ENCODE measurements at regions not wholly inside any gene's neighbourhood (a gene's known extent, or its start where the extent isn't known, plus 50 kb on each side); places are given as distances from the start of the nearest gene placed in this dataset.

DNA sequence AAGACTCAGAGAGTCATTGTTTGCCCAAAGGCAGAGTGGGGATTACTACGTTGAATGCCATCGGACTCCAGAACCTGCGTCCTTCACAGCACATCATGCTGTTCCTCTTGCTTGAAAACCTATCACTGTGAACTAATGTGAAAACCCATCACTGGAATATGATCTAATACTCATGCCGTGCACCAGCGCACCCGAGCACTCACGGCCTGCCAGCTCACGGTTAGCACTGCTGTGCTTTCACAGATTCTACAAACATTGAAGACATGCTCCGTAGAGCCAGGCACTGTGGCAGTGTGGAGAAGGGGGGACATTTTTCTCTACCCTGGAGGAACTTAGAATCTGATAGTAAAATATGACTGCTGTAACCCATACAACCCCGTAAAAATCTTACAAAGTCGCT lies 350.4 kb downstream of the C16orf95 start:
- intact Hi-C loops (cut with DNase I; ENCODE audit: low total_unique reads): no loop called here

DNA sequence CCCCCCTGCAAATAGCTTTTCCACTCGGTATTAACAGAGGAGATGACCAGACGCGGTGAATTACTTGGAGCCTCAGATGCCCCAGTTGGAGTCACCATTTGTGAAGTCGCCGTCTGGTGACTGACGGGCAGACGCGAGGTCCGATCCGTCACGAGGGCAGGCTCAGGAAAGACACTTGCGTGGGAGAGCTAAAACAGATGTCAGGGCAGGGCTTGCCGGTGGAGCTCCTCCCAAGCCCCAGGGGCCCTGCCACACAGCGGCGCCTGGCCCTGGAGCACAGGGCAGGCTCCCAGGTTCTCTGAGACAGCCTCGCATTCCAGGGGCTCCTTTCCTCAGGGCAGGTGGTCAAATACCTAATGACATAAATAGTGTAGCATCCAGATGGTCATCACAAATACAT lies 348.3 kb downstream of the C16orf95 start:
- Histone ChIP-seq H3K4me1 (no peaks in the 10 kb centered on the region), H3K4me3 (no peak overlapping the region), H3K27ac (no peak overlapping the region), H3K27me3 (peaks cover 0 to 7% of the 10 kb centered on the region in 2 donors), H3K36me3 (no peaks in the 10 kb centered on the region), H3K9me3 (no peaks in the 10 kb centered on the region)
- intact Hi-C loops (cut with DNase I; ENCODE audit: low total_unique reads): no loop called here
- no peak for DNase-seq
- TF ChIP-seq, protein P1, sequence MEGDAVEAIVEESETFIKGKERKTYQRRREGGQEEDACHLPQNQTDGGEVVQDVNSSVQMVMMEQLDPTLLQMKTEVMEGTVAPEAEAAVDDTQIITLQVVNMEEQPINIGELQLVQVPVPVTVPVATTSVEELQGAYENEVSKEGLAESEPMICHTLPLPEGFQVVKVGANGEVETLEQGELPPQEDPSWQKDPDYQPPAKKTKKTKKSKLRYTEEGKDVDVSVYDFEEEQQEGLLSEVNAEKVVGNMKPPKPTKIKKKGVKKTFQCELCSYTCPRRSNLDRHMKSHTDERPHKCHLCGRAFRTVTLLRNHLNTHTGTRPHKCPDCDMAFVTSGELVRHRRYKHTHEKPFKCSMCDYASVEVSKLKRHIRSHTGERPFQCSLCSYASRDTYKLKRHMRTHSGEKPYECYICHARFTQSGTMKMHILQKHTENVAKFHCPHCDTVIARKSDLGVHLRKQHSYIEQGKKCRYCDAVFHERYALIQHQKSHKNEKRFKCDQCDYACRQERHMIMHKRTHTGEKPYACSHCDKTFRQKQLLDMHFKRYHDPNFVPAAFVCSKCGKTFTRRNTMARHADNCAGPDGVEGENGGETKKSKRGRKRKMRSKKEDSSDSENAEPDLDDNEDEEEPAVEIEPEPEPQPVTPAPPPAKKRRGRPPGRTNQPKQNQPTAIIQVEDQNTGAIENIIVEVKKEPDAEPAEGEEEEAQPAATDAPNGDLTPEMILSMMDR (IDR thresholded peaks at IDR 0.05): no peak

More for the DNA sequence above, 350.4 kb downstream of the C16orf95 start:
- Histone ChIP-seq H3K9me3 (no peaks in the 10 kb centered on the region), H3K4me3 (no peak overlapping the region), H3K27ac (no peak overlapping the region), H3K36me3 (no peaks in the 10 kb centered on the region), H3K4me1 (no peaks in the 10 kb centered on the region), H3K27me3 (peaks cover 0 to 7% of the 10 kb centered on the region in 2 donors)
- no peak for DNase-seq
- TF ChIP-seq, protein P1 (IDR thresholded peaks at IDR 0.05): no peak

DNA sequence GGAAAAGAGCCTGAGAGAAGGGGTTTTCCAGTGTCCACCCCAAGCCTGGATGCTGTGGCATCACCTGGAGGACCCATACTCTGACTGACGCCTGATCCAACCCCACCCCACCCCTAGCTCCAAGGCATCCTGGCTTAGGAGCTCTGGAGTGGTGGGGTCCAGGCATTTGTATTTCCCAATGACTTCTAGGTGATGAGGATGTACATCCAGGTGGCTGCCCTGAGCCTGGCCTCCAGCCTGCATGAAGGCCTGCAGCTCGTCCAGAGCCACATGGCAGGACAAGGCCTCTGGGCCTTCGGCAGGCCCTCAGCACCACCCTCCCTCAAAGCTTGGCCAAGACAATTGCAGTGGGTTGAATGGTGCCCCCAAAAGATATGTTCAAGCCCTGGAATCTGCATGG lies 347.5 kb downstream of the C16orf95 start:
- no peak overlapping the region for H3K27ac ChIP-seq
- TF ChIP-seq, protein P1 (IDR thresholded peaks at IDR 0.05): no peak
- DNase-seq: no peak
- no peaks in the 10 kb centered on the region for H3K9me3 ChIP-seq
- no peak overlapping the region for H3K4me3 ChIP-seq
- H3K4me1 ChIP-seq: no peaks in the 10 kb centered on the region
- H3K36me3 ChIP-seq: no peaks in the 10 kb centered on the region
- H3K27me3 ChIP-seq: peaks cover 0 to under 1% of the 10 kb centered on the region in 2 donors
- intact Hi-C loops (cut with DNase I; ENCODE audit: low total_unique reads): no loop called here

- no peak for DNase-seq
- Histone ChIP-seq H3K9me3 (no peaks in the 10 kb centered on the region), H3K4me1 (peaks cover 0 to 5% (median 4%) of the 10 kb centered on the region in 4 donors), H3K36me3 (no peaks in the 10 kb centered on the region), H3K27ac (no peak overlapping the region), H3K27me3 (no peaks in the 10 kb centered on the region), H3K4me3 (no peak overlapping the region)
- intact Hi-C loops (cut with DNase I; ENCODE audit: low total_unique reads): no loop called here
- TF ChIP-seq, protein P1 (IDR thresholded peaks at IDR 0.05): no peak
These were observed 346.9 kb downstream of the C16orf95 start for GRCh38 chr16:86970279-86970678.

DNA sequence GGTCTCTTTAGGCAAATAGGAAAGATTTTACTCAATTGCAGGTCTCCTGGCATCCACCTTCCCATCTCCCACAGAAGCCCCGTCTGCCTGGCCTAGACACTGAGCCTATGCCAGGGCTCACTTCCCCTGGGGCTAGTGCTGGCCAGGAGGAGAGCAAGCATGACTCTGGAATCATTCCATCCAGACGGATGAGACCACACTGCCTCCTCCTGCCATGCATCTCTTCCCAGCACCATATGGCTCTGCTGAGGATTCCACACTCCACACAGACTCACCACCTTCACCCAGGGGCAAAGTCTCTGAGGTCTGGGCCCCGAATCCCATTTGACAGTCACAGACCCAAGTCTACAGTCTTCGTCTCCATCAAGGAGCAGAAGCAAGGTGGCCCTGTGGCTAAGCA lies 346.5 kb downstream of the C16orf95 start:
- intact Hi-C loops (cut with DNase I; ENCODE audit: low total_unique reads): no loop called here
- Histone ChIP-seq H3K4me3 (no peak overlapping the region), H3K9me3 (no peaks in the 10 kb centered on the region), H3K27me3 (no peaks in the 10 kb centered on the region), H3K36me3 (no peaks in the 10 kb centered on the region), H3K27ac (no peak overlapping the region), H3K4me1 (peaks cover 0 to 8% (median 7%) of the 10 kb centered on the region in 4 donors)
- no peak for DNase-seq
- TF ChIP-seq, protein P1 (IDR thresholded peaks at IDR 0.05): no peak

- Histone ChIP-seq H3K4me3 (no peak overlapping the region), H3K9me3 (no peaks in the 10 kb centered on the region), H3K27me3 (no peaks in the 10 kb centered on the region), H3K4me1 (peaks cover 0 to 13% (median 9%) of the 10 kb centered on the region in 4 donors), H3K36me3 (no peaks in the 10 kb centered on the region), H3K27ac (no peak overlapping the region)
- no peak for DNase-seq
- TF ChIP-seq, protein P1 (IDR thresholded peaks at IDR 0.05): no peak
- intact Hi-C loops (cut with DNase I; ENCODE audit: low total_unique reads): no loop called here
These were observed 345.9 kb downstream of the C16orf95 start for GRCh38 chr16:86971251-86971650.
